Heart left ventricle (tissue), 13 donors: ENCODE measurements at regions not wholly inside any gene's neighbourhood (a gene's known extent, or its start where the extent isn't known, plus 50 kb on each side); places are given as distances from the start of the nearest gene placed in this dataset.

Experiments used
- CTCF ChIP-seq, 12 donors: fragments of 200-600 bp; sonication (generic) in 4 of 12; IDR thresholded peaks; one replicate each; pipeline versions ENCODE4 v1.5.0 to v1.8.0; 2018 to 2022; ENCODE audit warnings: antibody characterized with exemption in 12 of 12, mild to moderate bottlenecking in 5 of 12
- POLR2A ChIP-seq, 2 donors: fragments of 450-650 bp; IDR thresholded peaks; one replicate each; pipeline ENCODE4 v1.6.1; 2017; ENCODE audit warnings: antibody characterized with exemption in 2 of 2, mild to moderate bottlenecking in 2 of 2, moderate library complexity in 2 of 2
- donor health status: ischemic (EF 13 %, LVEDD 7.1; RV severe dilation, severe dysfunction).
- donor health status: DM: no; HTN: yes; CAD: no.
- donor health status: DM: no; HTN: no; CAD: no.
- donor health status: ischemic (EF 25% LVEDD 6.9; RV normal size, moderate dysfunction).
- donor health status: ischemic (EF 25% LVEDD 5.7; RV mildly dilated, moderate dysfunction).
- donor health status: ischemic (EF 35%, LVEDD 5.7; RV mildly dilated, moderate dysfunction).
- donor health status: nonischemic (EF 11% LVEDD 7.7; RV severe dilation, severe dysfunction).
- donor health status: DM: yes; HTN: yes; CAD: no.
- donor health status: PGD.
- donor health status: ischemic (EF 29% LVEDD 5.4; RV normal size, mild dysfunction).
- donor health status: nonischemic (EF 23%, LVEDD 6.1; RV moderate dilation, normal function).

DNA sequence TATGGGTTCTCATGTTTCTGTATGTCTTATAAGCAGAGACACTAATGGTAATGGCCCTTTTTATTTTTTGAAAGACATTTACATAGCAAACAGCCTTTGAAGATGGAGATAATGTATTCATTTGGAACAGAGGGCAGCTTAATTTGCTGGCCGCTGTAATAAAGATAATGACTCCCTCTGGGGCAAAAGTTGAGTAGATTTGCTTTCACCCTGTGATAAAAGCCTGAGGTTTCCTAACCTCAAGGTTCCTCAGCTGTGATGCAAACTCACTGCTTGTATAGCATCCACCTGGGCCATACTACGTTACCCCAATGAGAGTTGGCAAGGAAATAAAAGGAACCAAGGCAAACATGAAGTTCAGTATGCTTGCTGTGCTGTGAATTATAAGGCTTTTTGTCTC is 54.8 kb downstream of the TEX51 start:
- TF ChIP-seq CTCF (IDR thresholded peaks at IDR 0.05), result no peak
- TF ChIP-seq POLR2A (IDR thresholded peaks at IDR 0.05), result no peak
